Uterus (tissue), 3 donors: ENCODE measurements at regions not wholly inside any gene's neighbourhood (a gene's known extent, or its start where the extent isn't known, plus 50 kb on each side); places are given as distances from the start of the nearest gene placed in this dataset.

Experiments
- DNase-seq, 2 donors: peaks; one replicate each; pipeline ENCODE4 v3.0.0-alpha.2; 2019 to 2020
- H3K27ac ChIP-seq, 2 donors: fragments of 200-600 bp; sonication (generic); 1 replicate in 1 of 2; 2 replicates in 1 of 2; pipeline ENCODE4 v1.5.1; 2016 to 2018
- H3K27me3 ChIP-seq, 2 donors: fragments of 200-600 bp; sonication (generic); one replicate each; pipeline ENCODE4 v1.5.1; 2018 to 2019; ENCODE audit warnings: control low read depth in 1 of 2
- H3K36me3 ChIP-seq, 2 donors: fragments of 200-600 bp; sonication (generic); one replicate each; pipeline ENCODE4 v1.5.1; 2019; ENCODE audit warnings: control low read depth in 1 of 2
- H3K4me1 ChIP-seq, 2 donors: fragments of 200-600 bp; sonication (generic); one replicate each; pipeline ENCODE4 v1.5.1; 2018 to 2019; ENCODE audit warnings: control low read depth in 1 of 2
- H3K4me3 ChIP-seq, 2 donors: fragments of 200-600 bp; sonication (generic); 1 replicate in 1 of 2; 2 replicates in 1 of 2; pipeline ENCODE4 v1.5.1; 2018 to 2019; ENCODE audit warnings: mild to moderate bottlenecking in 1 of 2
- H3K9me3 ChIP-seq, 2 donors: fragments of 200-600 bp; sonication (generic); one replicate each; pipeline ENCODE4 v1.5.1; 2019; ENCODE audit warnings: control low read depth in 1 of 2
- CTCF ChIP-seq, 4 experiments: fragments of 200-600 bp in 2 of 4; fragments of 450-650 bp in 2 of 4; sonication (generic) in 2 of 4; IDR thresholded peaks; one replicate each; pipeline ENCODE4 v1.5.1; 2016 to 2019; ENCODE audit warnings: antibody characterized with exemption in 4 of 4, mild to moderate bottlenecking in 2 of 4, moderate library complexity in 1 of 4
- POLR2A ChIP-seq, 2 donors: fragments of 450-650 bp; IDR thresholded peaks; one replicate each; pipeline ENCODE4 v1.6.1; 2016; ENCODE audit warnings: antibody characterized with exemption in 2 of 2, mild to moderate bottlenecking in 1 of 2, moderate library complexity in 1 of 2
- intact Hi-C: fragments of 100-400 bp; cut with DNase I; formaldehyde crosslinking; loops from one replicate; pipeline ENCODE4 v1.15.1; 2023; ENCODE audit warnings: low total_unique reads
- donor health status: DM: yes; HTN: yes; CAD: no.

- H3K27me3 ChIP-seq, result no peaks in the 10 kb centered on the region
- no peaks in the 10 kb centered on the region for H3K36me3 ChIP-seq
- no peak overlapping the region for H3K4me3 ChIP-seq
- TF ChIP-seq CTCF (IDR thresholded peaks at IDR 0.05) (no peak), POLR2A (IDR thresholded peaks at IDR 0.05) (no peak)
- H3K9me3 ChIP-seq, result no peaks in the 10 kb centered on the region
- H3K4me1 ChIP-seq, result peaks cover 0 to 6% of the 10 kb centered on the region in 2 donors
- intact Hi-C loops, result no loop called here
- DNase-seq, result no peak
- peak overlapping the region; percentile 33 to 69 for H3K27ac ChIP-seq
Measured at GRCh38 chr5:158051036-158051435, 192.1 kb upstream of the CLINT1 start.

- no peaks in the 10 kb centered on the region for H3K27me3 ChIP-seq
- peak overlapping the region; percentile 33 to 69 for H3K27ac ChIP-seq
- H3K4me3 ChIP-seq, result no peak overlapping the region
- no peaks in the 10 kb centered on the region for H3K9me3 ChIP-seq
- H3K36me3 ChIP-seq, result no peaks in the 10 kb centered on the region
- intact Hi-C loops, result no loop called here
- DNase-seq, result no peak
- TF ChIP-seq POLR2A (IDR thresholded peaks at IDR 0.05) (no peak), CTCF (IDR thresholded peaks at IDR 0.05) (no peak)
- H3K4me1 ChIP-seq, result peaks cover 0 to 2% of the 10 kb centered on the region in 2 donors
Measured at GRCh38 chr5:158050421-158050820, 191.5 kb upstream of the CLINT1 start.

- Histone ChIP-seq H3K27me3 (no peaks in the 10 kb centered on the region), H3K4me1 (no peaks in the 10 kb centered on the region), H3K4me3 (no peak overlapping the region), H3K9me3 (no peaks in the 10 kb centered on the region), H3K36me3 (no peaks in the 10 kb centered on the region), H3K27ac (no peak overlapping the region)
- TF ChIP-seq POLR2A (IDR thresholded peaks at IDR 0.05) (no peak), CTCF (IDR thresholded peaks at IDR 0.05) (no peak)
- no peak for DNase-seq
- intact Hi-C loops, result no loop called here
Measured at GRCh38 chr5:158049459-158049858, 190.5 kb upstream of the CLINT1 start.

- H3K4me3 ChIP-seq, result no peak overlapping the region
- no peaks in the 10 kb centered on the region for H3K36me3 ChIP-seq
- TF ChIP-seq CTCF (IDR thresholded peaks at IDR 0.05), result no peak
- no peak for TF ChIP-seq POLR2A (IDR thresholded peaks at IDR 0.05)
- H3K27me3 ChIP-seq, result no peaks in the 10 kb centered on the region
- no peak overlapping the region for H3K27ac ChIP-seq
- no peaks in the 10 kb centered on the region for H3K4me1 ChIP-seq
- no peaks in the 10 kb centered on the region for H3K9me3 ChIP-seq
- intact Hi-C loops, result no loop called here
- DNase-seq, result no peak
Measured at GRCh38 chr5:158045696-158046095, 186.8 kb upstream of the CLINT1 start.

- H3K27ac ChIP-seq, result no peak overlapping the region
- intact Hi-C loops, result no loop called here
- H3K4me1 ChIP-seq, result no peaks in the 10 kb centered on the region
- H3K9me3 ChIP-seq, result no peaks in the 10 kb centered on the region
- no peaks in the 10 kb centered on the region for H3K27me3 ChIP-seq
- DNase-seq, result no peak
- no peak overlapping the region for H3K4me3 ChIP-seq
- H3K36me3 ChIP-seq, result no peaks in the 10 kb centered on the region
- TF ChIP-seq CTCF (IDR thresholded peaks at IDR 0.05) (no peak), POLR2A (IDR thresholded peaks at IDR 0.05) (no peak)
Measured at GRCh38 chr5:158039911-158040347, 181.0 kb upstream of the CLINT1 start.
